T47D (cell line): ENCODE measurements at regions not wholly inside any gene's neighbourhood (a gene's known extent, or its start where the extent isn't known, plus 50 kb on each side); places are given as distances from the start of the nearest gene placed in this dataset.

Experiments used
- DNase-seq, 2 experiments: peaks; one replicate each; pipeline versions ENCODE4 v3.0.0 to v3.0.0-alpha.2; 2011 to 2012; ENCODE audit warnings: low read depth in 1 of 2, low spot score in 1 of 2
- JUND ChIP-seq: IDR thresholded peaks from 2 replicates; pipeline ENCODE4 v1.6.1; 2012; ENCODE audit warnings: low read depth
- in situ Hi-C: cut with HindIII; loops from 2 replicates; pipeline ENCODE4 v1.10.0; 2016; ENCODE audit warnings: low sequenced_read_pairs, low pct_unique_long_range_greater_than_20kb

GRCh38 chr12:92505254-92506231 is 197.2 kb upstream of the PLEKHG7 start:
- no peak for DNase-seq
- no peak for TF ChIP-seq JUND
- in situ Hi-C loops: no loop called here

- no peak for TF ChIP-seq JUND
- in situ Hi-C loops: no loop called here
- no peak for DNase-seq
These were observed 198.2 kb upstream of the PLEKHG7 start for GRCh38 chr12:92504594-92504981.

- peak in 1 of 2 experiments; percentile 15 for DNase-seq
- in situ Hi-C loops: no loop called here
- no peak for TF ChIP-seq JUND
These were observed 198.7 kb upstream of the PLEKHG7 start for GRCh38 chr12:92503971-92504593.

GRCh38 chr12:92503029-92503931 is 199.5 kb upstream of the PLEKHG7 start:
- in situ Hi-C loops: no loop called here
- DNase-seq: peak in 1 of 2 experiments; percentile 48
- TF ChIP-seq JUND: no peak

GRCh38 chr12:92502417-92503028 is 200.3 kb upstream of the PLEKHG7 start:
- DNase-seq: peak in 1 of 2 experiments; percentile 58
- in situ Hi-C loops: no loop called here
- TF ChIP-seq JUND: no peak

- TF ChIP-seq JUND: no peak
- no peak for DNase-seq
- in situ Hi-C loops: no loop called here
These were observed 206.0 kb upstream of the PLEKHG7 start for GRCh38 chr12:92496790-92497189.

- in situ Hi-C loops: no loop called here
- TF ChIP-seq JUND: no peak
- no peak for DNase-seq
These were observed 207.7 kb upstream of the PLEKHG7 start for GRCh38 chr12:92495108-92495507.

- TF ChIP-seq JUND: no peak
- no peak for DNase-seq
These were observed 209.0 kb upstream of the PLEKHG7 start for GRCh38 chr12:92493816-92494215.

DNA sequence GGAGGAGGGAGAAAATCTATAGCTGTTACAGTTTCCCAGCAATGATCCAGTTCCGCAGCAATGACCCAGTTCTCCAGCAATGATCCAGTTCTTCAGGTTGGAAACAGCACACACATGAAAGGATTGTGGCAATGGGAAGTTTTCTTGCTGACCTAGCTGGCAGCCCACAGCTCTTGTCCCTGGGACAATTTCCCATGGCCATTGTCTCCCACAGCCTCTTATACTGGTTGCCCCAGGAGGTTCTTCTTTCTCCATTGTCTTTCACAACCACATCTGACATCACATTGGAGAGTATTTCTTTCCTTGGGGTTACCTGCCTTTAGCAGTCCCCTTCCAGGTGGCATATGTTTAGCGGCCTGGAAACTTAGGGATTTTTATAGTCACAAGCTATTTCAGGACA is 209.8 kb upstream of the PLEKHG7 start:
- in situ Hi-C loops: no loop called here
- DNase-seq: no peak
- TF ChIP-seq JUND: no peak

More at GRCh38 chr12:92493816-92494215, 209.0 kb upstream of the PLEKHG7 start:
- in situ Hi-C loops: no loop called here

DNA sequence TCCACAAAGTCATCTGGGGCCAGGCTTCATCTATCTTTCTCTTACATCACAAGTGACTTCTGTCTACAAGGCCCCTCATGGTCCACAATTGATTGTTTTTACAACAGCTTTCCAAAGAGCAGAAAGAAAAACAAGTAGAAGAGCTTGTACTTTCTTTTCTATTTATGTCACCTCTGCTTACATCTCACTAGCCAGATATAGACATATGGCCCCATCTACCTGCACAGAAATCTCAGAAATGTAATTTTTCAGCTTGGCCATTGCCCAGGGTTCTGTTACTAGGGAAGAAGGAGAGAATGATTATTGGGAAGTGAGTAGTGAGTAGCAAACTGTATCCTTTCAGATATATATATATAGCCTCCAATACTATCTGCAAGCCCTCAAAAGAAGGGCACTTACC is 210.5 kb upstream of the PLEKHG7 start:
- DNase-seq: no peak
- in situ Hi-C loops: no loop called here
- no peak for TF ChIP-seq JUND

DNA sequence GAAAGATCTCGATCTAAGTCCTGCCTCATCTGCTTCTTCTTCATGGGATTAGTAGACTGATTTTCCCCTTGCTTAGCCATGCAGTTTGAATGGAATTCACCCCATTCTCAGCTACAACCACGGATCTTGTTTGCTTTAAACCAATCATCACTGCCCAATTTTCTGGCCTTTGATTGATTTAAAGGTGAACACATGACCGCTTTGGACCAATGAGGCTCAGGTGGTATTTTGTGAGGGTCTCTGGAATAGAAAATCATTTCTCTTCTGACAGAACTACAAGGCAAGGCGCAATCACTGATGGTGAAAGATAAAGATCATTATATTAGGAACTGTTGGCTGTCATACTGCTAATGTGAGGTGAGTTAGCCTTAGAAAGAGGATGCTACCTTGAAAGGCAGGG is 213.0 kb upstream of the PLEKHG7 start:
- no peak for TF ChIP-seq JUND
- in situ Hi-C loops: no loop called here
- DNase-seq: no peak

- in situ Hi-C loops: no loop called here
- TF ChIP-seq JUND: no peak
- DNase-seq: no peak
These were observed 214.1 kb upstream of the PLEKHG7 start for GRCh38 chr12:92488735-92489134.
